ENCODE measurements at regions not wholly inside any gene's neighbourhood (a gene's known extent, or its start where the extent isn't known, plus 50 kb on each side); places are given as distances from the start of the nearest gene placed in this dataset.

DNA sequence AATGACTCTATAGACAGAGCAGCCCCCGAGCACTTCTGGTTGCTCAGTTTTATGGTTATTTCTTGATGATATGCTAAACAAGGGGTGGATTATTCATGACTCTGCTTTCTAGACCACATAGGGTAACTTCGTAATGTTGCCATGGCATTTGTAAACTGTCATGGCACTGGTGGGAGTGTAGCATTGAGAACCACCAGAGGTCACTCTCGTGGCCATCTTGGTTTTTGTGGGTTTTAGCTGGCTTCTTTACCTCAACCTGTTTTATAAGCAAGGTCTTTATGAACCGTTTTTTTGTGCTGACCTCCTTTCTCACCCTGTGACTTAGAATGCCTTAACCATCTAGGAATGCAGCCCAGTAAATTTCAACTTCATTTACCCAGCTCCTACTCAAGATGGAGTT lies 1036.2 kb upstream of the FLRT2 start (continued):
- TF ChIP-seq, protein P1, sequence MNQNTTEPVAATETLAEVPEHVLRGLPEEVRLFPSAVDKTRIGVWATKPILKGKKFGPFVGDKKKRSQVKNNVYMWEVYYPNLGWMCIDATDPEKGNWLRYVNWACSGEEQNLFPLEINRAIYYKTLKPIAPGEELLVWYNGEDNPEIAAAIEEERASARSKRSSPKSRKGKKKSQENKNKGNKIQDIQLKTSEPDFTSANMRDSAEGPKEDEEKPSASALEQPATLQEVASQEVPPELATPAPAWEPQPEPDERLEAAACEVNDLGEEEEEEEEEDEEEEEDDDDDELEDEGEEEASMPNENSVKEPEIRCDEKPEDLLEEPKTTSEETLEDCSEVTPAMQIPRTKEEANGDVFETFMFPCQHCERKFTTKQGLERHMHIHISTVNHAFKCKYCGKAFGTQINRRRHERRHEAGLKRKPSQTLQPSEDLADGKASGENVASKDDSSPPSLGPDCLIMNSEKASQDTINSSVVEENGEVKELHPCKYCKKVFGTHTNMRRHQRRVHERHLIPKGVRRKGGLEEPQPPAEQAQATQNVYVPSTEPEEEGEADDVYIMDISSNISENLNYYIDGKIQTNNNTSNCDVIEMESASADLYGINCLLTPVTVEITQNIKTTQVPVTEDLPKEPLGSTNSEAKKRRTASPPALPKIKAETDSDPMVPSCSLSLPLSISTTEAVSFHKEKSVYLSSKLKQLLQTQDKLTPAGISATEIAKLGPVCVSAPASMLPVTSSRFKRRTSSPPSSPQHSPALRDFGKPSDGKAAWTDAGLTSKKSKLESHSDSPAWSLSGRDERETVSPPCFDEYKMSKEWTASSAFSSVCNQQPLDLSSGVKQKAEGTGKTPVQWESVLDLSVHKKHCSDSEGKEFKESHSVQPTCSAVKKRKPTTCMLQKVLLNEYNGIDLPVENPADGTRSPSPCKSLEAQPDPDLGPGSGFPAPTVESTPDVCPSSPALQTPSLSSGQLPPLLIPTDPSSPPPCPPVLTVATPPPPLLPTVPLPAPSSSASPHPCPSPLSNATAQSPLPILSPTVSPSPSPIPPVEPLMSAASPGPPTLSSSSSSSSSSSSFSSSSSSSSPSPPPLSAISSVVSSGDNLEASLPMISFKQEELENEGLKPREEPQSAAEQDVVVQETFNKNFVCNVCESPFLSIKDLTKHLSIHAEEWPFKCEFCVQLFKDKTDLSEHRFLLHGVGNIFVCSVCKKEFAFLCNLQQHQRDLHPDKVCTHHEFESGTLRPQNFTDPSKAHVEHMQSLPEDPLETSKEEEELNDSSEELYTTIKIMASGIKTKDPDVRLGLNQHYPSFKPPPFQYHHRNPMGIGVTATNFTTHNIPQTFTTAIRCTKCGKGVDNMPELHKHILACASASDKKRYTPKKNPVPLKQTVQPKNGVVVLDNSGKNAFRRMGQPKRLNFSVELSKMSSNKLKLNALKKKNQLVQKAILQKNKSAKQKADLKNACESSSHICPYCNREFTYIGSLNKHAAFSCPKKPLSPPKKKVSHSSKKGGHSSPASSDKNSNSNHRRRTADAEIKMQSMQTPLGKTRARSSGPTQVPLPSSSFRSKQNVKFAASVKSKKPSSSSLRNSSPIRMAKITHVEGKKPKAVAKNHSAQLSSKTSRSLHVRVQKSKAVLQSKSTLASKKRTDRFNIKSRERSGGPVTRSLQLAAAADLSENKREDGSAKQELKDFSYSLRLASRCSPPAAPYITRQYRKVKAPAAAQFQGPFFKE (tag by site-specific recombination; IDR thresholded peaks at IDR 0.05; ENCODE audit: borderline replicate concordance): no peak
- no peak for TF ChIP-seq ZNF155 (tag by site-specific recombination; IDR thresholded peaks at IDR 0.05)
- TF ChIP-seq ZFP69B (tag by site-specific recombination; IDR thresholded peaks at IDR 0.05): no peak
- TF ChIP-seq, protein P2, sequence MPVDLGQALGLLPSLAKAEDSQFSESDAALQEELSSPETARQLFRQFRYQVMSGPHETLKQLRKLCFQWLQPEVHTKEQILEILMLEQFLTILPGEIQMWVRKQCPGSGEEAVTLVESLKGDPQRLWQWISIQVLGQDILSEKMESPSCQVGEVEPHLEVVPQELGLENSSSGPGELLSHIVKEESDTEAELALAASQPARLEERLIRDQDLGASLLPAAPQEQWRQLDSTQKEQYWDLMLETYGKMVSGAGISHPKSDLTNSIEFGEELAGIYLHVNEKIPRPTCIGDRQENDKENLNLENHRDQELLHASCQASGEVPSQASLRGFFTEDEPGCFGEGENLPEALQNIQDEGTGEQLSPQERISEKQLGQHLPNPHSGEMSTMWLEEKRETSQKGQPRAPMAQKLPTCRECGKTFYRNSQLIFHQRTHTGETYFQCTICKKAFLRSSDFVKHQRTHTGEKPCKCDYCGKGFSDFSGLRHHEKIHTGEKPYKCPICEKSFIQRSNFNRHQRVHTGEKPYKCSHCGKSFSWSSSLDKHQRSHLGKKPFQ (tag by site-specific recombination; IDR thresholded peaks at IDR 0.05): no peak

DNA sequence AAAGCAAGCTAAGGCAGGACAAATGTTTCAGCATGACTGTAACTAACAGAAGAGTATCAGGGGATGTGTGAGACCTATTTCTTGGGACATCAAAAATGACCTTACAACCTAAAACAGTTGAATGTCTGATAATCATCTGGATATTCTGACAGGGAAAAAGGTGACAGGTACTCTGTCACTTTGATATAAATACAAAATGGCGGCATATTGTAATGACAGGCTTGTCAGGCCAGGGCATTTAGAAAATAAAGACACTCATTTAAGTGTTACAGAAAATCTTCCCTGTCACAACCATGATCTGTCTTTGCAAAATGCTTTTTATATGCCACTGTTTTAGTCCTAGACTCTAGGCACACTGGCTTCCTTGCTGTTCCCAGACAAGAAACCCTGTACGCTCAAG lies 1033.3 kb upstream of the FLRT2 start:
- Histone ChIP-seq H3K36me3 (ENCODE audit: control insufficient read depth in 2 of 2, insufficient read depth in 1 of 2, low read length in 2 of 2) (no peaks in the 10 kb centered on the region), H3K4me1 (ENCODE audit: control insufficient read depth, insufficient read depth, low read length) (no peaks in the 10 kb centered on the region), H3K9me3 (ENCODE audit: control insufficient read depth, insufficient read depth, low read depth, low read length) (no peaks in the 10 kb centered on the region), H3K4me3 (ENCODE audit: low read depth, low read length) (no peak overlapping the region), H3K27ac (ENCODE audit: extremely low read depth, low read depth, low read length) (no peak overlapping the region)
- ChIA-PET CTCF (no interaction called here), POLR2A (no interaction called here)
- no peak for TF ChIP-seq ZNF274 (IDR thresholded peaks at IDR 0.05; ENCODE audit: low read length)
- TF ChIP-seq ZNF274 (tag by site-specific recombination; IDR thresholded peaks at IDR 0.05; ENCODE audit: borderline replicate concordance): no peak
- TF ChIP-seq, protein P3, sequence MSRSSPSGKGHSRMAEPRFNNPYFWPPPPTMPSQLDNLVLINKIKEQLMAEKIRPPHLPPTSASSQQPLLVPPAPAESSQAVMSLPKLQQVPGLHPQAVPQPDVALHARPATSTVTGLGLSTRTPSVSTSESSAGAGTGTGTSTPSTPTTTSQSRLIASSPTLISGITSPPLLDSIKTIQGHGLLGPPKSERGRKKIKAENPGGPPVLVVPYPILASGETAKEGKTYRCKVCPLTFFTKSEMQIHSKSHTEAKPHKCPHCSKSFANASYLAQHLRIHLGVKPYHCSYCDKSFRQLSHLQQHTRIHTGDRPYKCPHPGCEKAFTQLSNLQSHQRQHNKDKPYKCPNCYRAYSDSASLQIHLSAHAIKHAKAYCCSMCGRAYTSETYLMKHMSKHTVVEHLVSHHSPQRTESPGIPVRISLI (tag by site-specific recombination; IDR thresholded peaks at IDR 0.05): no peak
- TF ChIP-seq, protein P4, sequence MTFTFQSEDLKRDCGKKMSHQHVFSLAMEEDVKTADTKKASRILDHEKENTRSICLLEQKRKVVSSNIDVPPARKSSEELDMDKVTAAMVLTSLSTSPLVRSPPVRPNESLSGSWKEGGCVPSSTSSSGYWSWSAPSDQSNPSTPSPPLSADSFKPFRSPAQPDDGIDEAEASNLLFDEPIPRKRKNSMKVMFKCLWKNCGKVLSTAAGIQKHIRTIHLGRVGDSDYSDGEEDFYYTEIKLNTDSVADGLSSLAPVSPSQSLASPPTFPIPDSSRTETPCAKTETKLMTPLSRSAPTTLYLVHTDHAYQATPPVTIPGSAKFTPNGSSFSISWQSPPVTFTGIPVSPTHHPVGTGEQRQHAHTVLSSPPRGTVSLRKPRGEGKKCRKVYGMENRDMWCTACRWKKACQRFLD (tag by site-specific recombination; IDR thresholded peaks at IDR 0.05): no peak
- TF ChIP-seq, protein P5, sequence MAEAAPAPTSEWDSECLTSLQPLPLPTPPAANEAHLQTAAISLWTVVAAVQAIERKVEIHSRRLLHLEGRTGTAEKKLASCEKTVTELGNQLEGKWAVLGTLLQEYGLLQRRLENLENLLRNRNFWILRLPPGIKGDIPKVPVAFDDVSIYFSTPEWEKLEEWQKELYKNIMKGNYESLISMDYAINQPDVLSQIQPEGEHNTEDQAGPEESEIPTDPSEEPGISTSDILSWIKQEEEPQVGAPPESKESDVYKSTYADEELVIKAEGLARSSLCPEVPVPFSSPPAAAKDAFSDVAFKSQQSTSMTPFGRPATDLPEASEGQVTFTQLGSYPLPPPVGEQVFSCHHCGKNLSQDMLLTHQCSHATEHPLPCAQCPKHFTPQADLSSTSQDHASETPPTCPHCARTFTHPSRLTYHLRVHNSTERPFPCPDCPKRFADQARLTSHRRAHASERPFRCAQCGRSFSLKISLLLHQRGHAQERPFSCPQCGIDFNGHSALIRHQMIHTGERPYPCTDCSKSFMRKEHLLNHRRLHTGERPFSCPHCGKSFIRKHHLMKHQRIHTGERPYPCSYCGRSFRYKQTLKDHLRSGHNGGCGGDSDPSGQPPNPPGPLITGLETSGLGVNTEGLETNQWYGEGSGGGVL (tag by site-specific recombination; IDR thresholded peaks at IDR 0.05): no peak
- no peak for TF ChIP-seq ZFHX2 (tag by site-specific recombination; conservative IDR thresholded peaks at IDR 0.05)
- no peak for TF ChIP-seq ZNF629 (tag by site-specific recombination; IDR thresholded peaks at IDR 0.05)
- no peak for TF ChIP-seq ZNF624 (tag by site-specific recombination; IDR thresholded peaks at IDR 0.05)
- TF ChIP-seq ZNF830 (tag by site-specific recombination; IDR thresholded peaks at IDR 0.05; ENCODE audit: low read depth): no peak
- TF ChIP-seq ZNF549 (tag by site-specific recombination; IDR thresholded peaks at IDR 0.05): no peak
- TF ChIP-seq ZNF140 (tag by site-specific recombination; IDR thresholded peaks at IDR 0.05): no peak
- no peak for TF ChIP-seq RBAK (tag by site-specific recombination; IDR thresholded peaks at IDR 0.05)
- TF ChIP-seq ZNF155 (tag by site-specific recombination; IDR thresholded peaks at IDR 0.05): no peak
- TF ChIP-seq ZNF48 (tag by site-specific recombination; IDR thresholded peaks at IDR 0.05): no peak
- TF ChIP-seq ZNF777 (tag by site-specific recombination; IDR thresholded peaks at IDR 0.05; ENCODE audit: borderline replicate concordance): no peak
- TF ChIP-seq, protein P6, sequence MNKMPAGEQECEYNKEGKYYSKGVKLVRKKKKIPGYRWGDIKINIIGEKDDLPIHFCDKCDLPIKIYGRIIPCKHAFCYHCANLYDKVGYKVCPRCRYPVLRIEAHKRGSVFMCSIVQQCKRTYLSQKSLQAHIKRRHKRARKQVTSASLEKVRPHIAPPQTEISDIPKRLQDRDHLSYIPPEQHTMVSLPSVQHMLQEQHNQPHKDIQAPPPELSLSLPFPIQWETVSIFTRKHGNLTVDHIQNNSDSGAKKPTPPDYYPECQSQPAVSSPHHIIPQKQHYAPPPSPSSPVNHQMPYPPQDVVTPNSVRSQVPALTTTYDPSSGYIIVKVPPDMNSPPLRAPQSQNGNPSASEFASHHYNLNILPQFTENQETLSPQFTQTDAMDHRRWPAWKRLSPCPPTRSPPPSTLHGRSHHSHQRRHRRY (tag by site-specific recombination; IDR thresholded peaks at IDR 0.05): no peak
- no peak for TF ChIP-seq ZNF433 (tag by site-specific recombination; IDR thresholded peaks at IDR 0.05; ENCODE audit: low read depth)
- TF ChIP-seq ZNF660 (tag by site-specific recombination; IDR thresholded peaks at IDR 0.05): no peak
- no peak for TF ChIP-seq ZNF202 (tag by site-specific recombination; IDR thresholded peaks at IDR 0.05; ENCODE audit: borderline replicate concordance)
